ENCODE measurements at regions not wholly inside any gene's neighbourhood (a gene's known extent, or its start where the extent isn't known, plus 50 kb on each side); places are given as distances from the start of the nearest gene placed in this dataset.
A peak's percentile ranks its signal among the peaks of the same experiment; 100 is the strongest.

GRCh38 chr22:22089459-22090308 lies 107.1 kb upstream of the TOP3B start:
- intact Hi-C loops (cut with micrococcal nuclease; ENCODE audit: unreplicated experiment), result no loop called here

GRCh38 chr22:22088658-22089458 lies 106.3 kb upstream of the TOP3B start:
- no peak for DNase-seq
- TF ChIP-seq CTCF (IDR thresholded peaks at IDR 0.05; ENCODE audit: unreplicated experiment), result no peak
- H3K4me3 Mint-ChIP-seq (ENCODE audit: low read depth, unreplicated experiment), result no peak overlapping the region
- H3K27ac Mint-ChIP-seq (ENCODE audit: unreplicated experiment), result no peak overlapping the region
- intact Hi-C loops (cut with micrococcal nuclease; ENCODE audit: unreplicated experiment), result no loop called here
- BruUV-seq (replicated peaks), result no TSS peak
- no peaks in the 10 kb centered on the region for H3K9me3 Mint-ChIP-seq (ENCODE audit: low read depth, unreplicated experiment)
- no peaks in the 10 kb centered on the region for H3K36me3 Mint-ChIP-seq (ENCODE audit: insufficient read depth, unreplicated experiment)
- H3K27me3 Mint-ChIP-seq (ENCODE audit: unreplicated experiment), result peaks cover 41% of the 10 kb centered on the region
- CTCF ChIA-PET, result interaction anchor here (0.6 kb wide), 1 partner anchor 37 kb away, joined by 3 read pairs; no protein-coding TSS in a partner anchor
- peaks cover 9% of the 10 kb centered on the region for H3K4me1 Mint-ChIP-seq (ENCODE audit: low read depth, unreplicated experiment)

More at GRCh38 chr22:22089459-22090308, 107.1 kb upstream of the TOP3B start:
- CTCF ChIA-PET, result no interaction called here
- Mint-ChIP-seq H3K4me1 (ENCODE audit: low read depth, unreplicated experiment) (peaks cover 9% of the 10 kb centered on the region), H3K9me3 (ENCODE audit: low read depth, unreplicated experiment) (no peaks in the 10 kb centered on the region), H3K36me3 (ENCODE audit: insufficient read depth, unreplicated experiment) (no peaks in the 10 kb centered on the region), H3K27me3 (ENCODE audit: unreplicated experiment) (peaks cover 42% of the 10 kb centered on the region), H3K4me3 (ENCODE audit: low read depth, unreplicated experiment) (no peak overlapping the region), H3K27ac (ENCODE audit: unreplicated experiment) (no peak overlapping the region)
- DNase-seq, result no peak
- no TSS peak for BruUV-seq (replicated peaks)
- no peak for TF ChIP-seq CTCF (IDR thresholded peaks at IDR 0.05; ENCODE audit: unreplicated experiment)

GRCh38 chr22:22087854-22088657 lies 105.5 kb upstream of the TOP3B start:
- Mint-ChIP-seq H3K4me1 (ENCODE audit: low read depth, unreplicated experiment) (peaks cover 9% of the 10 kb centered on the region), H3K9me3 (ENCODE audit: low read depth, unreplicated experiment) (no peaks in the 10 kb centered on the region), H3K4me3 (ENCODE audit: low read depth, unreplicated experiment) (no peak overlapping the region), H3K27me3 (ENCODE audit: unreplicated experiment) (peaks cover 41% of the 10 kb centered on the region), H3K27ac (ENCODE audit: unreplicated experiment) (no peak overlapping the region), H3K36me3 (ENCODE audit: insufficient read depth, unreplicated experiment) (no peaks in the 10 kb centered on the region)
- BruUV-seq (replicated peaks), result no TSS peak
- peak; percentile 32 for DNase-seq
- intact Hi-C loops (cut with micrococcal nuclease; ENCODE audit: unreplicated experiment), result no loop called here
- CTCF ChIA-PET, result interaction anchor here (0.6 to 0.8 kb wide), 2 partner anchors 28 to 36 kb away, joined by 3 read pairs; no protein-coding TSS in a partner anchor
- no peak for TF ChIP-seq CTCF (IDR thresholded peaks at IDR 0.05; ENCODE audit: unreplicated experiment)

GRCh38 chr22:22086501-22087158 lies 104.0 kb upstream of the TOP3B start:
- intact Hi-C loops (cut with micrococcal nuclease; ENCODE audit: unreplicated experiment), result no loop called here
- no peaks in the 10 kb centered on the region for H3K36me3 Mint-ChIP-seq (ENCODE audit: insufficient read depth, unreplicated experiment)
- H3K27ac Mint-ChIP-seq (ENCODE audit: unreplicated experiment), result no peak overlapping the region
- peaks cover 41% of the 10 kb centered on the region for H3K27me3 Mint-ChIP-seq (ENCODE audit: unreplicated experiment)
- H3K4me1 Mint-ChIP-seq (ENCODE audit: low read depth, unreplicated experiment), result peaks cover 9% of the 10 kb centered on the region
- no peak overlapping the region for H3K4me3 Mint-ChIP-seq (ENCODE audit: low read depth, unreplicated experiment)
- CTCF ChIA-PET, result interaction anchor here (1.2 kb wide), 3 partner anchors 22 to 109 kb away, joined by 3 to 5 read pairs (median 4); no protein-coding TSS in a partner anchor
- no peak for TF ChIP-seq CTCF (IDR thresholded peaks at IDR 0.05; ENCODE audit: unreplicated experiment)
- no TSS peak for BruUV-seq (replicated peaks)
- H3K9me3 Mint-ChIP-seq (ENCODE audit: low read depth, unreplicated experiment), result no peaks in the 10 kb centered on the region
- DNase-seq, result no peak

All from Calu3 (cell line).